H1 (cell line): ENCODE measurements at regions not wholly inside any gene's neighbourhood (a gene's known extent, or its start where the extent isn't known, plus 50 kb on each side); places are given as distances from the start of the nearest gene placed in this dataset.

Experiments
- ATF3 ChIP-seq: IDR thresholded peaks from 2 replicates; pipeline ENCODE4 v1.6.1; 2011; ENCODE audit warnings: low read depth, mild to moderate bottlenecking, low read length; ENCODE audit not compliant: insufficient read depth
- CHD1 ChIP-seq: IDR thresholded peaks from 2 replicates; pipeline ENCODE4 v1.6.1; 2012; ENCODE audit warnings: low read depth, low read length, improper control_type of control experiment
- CTCF ChIP-seq, 3 experiments: IDR thresholded peaks; 1 replicate in 2 of 3; 2 replicates in 1 of 3; pipeline versions ENCODE4 v1.5.1 to v1.6.1; 2011; ENCODE audit warnings: low read length in 3 of 3, mild to moderate bottlenecking in 3 of 3, inconsistent platforms in 2 of 3, low read depth in 1 of 3, moderate library complexity in 1 of 3; ENCODE audit not compliant: insufficient read depth in 1 of 3; ENCODE audit errors: control extremely low read depth in 1 of 3
- EGR1 ChIP-seq: IDR thresholded peaks from 2 replicates; pipeline ENCODE4 v1.6.1; 2011; ENCODE audit warnings: low read depth, low read length, borderline replicate concordance
- EZH2 ChIP-seq: fragments of 200-600 bp; sonication (generic); IDR thresholded peaks from 2 replicates; pipeline ENCODE4 v1.7.1; 2012; ENCODE audit warnings: low read depth, mild to moderate bottlenecking, moderate library complexity, low read length, inconsistent platforms; ENCODE audit not compliant: severe bottlenecking
- KDM5A ChIP-seq: fragments of 200-600 bp; IDR thresholded peaks from 2 replicates; pipeline ENCODE4 v1.7.1; 2012; ENCODE audit warnings: mild to moderate bottlenecking, low read length, inconsistent platforms, mixed read lengths
- POLR2A ChIP-seq, 2 experiments: IDR thresholded peaks; 1 replicate in 1 of 2; 2 replicates in 1 of 2; pipeline ENCODE4 v1.6.1; 2011; ENCODE audit warnings: low read depth in 2 of 2, low read length in 2 of 2, mild to moderate bottlenecking in 2 of 2; ENCODE audit errors: control extremely low read depth in 1 of 2
- SP1 ChIP-seq: IDR thresholded peaks from 2 replicates; pipeline ENCODE4 v1.6.1; 2011; ENCODE audit warnings: low read depth, low read length
- TAF1 ChIP-seq: IDR thresholded peaks from 2 replicates; pipeline ENCODE4 v1.6.1; 2011; ENCODE audit warnings: mild to moderate bottlenecking, low read depth, low read length
- TCF12 ChIP-seq: IDR thresholded peaks from 2 replicates; pipeline ENCODE4 v1.6.1; 2011; ENCODE audit warnings: low read depth, mild to moderate bottlenecking, low read length
- USF2 ChIP-seq: IDR thresholded peaks from 2 replicates; pipeline ENCODE4 v1.6.1; 2011; ENCODE audit warnings: low read length, improper control_type of control experiment
- YY1 ChIP-seq: IDR thresholded peaks from 2 replicates; pipeline ENCODE4 v1.6.1; 2011; ENCODE audit warnings: low read depth, mild to moderate bottlenecking, low read length
- ZNF274 ChIP-seq: IDR thresholded peaks from 2 replicates; pipeline ENCODE4 v1.7.0; 2012; ENCODE audit warnings: low read length, borderline replicate concordance; ENCODE audit errors: extremely low read depth

- TF ChIP-seq EZH2 = no peak
- TF ChIP-seq CTCF (IDR thresholded peaks at IDR 0.05; ENCODE audit: control extremely low read depth in 1 of 3, insufficient read depth in 1 of 3, low read depth in 1 of 3, low read length in 3 of 3) = no peak
- no peak for TF ChIP-seq TCF12
- TF ChIP-seq ATF3 = no peak
- TF ChIP-seq EGR1 = no peak
- TF ChIP-seq POLR2A (IDR thresholded peaks at IDR 0.05; ENCODE audit: control extremely low read depth in 1 of 2, low read depth in 2 of 2, low read length in 2 of 2) = no peak
- no peak for TF ChIP-seq ZNF274
- no peak for TF ChIP-seq USF2
- TF ChIP-seq SP1 = no peak
- TF ChIP-seq TAF1 = no peak
- TF ChIP-seq KDM5A = no peak
- no peak for TF ChIP-seq YY1
- TF ChIP-seq CHD1 = no peak
Observed at GRCh38 chr6:21922086-21922485, 328.5 kb downstream of the SOX4 start.
